ENCODE measurements at regions not wholly inside any gene's neighbourhood (a gene's known extent, or its start where the extent isn't known, plus 50 kb on each side); places are given as distances from the start of the nearest gene placed in this dataset.

DNA sequence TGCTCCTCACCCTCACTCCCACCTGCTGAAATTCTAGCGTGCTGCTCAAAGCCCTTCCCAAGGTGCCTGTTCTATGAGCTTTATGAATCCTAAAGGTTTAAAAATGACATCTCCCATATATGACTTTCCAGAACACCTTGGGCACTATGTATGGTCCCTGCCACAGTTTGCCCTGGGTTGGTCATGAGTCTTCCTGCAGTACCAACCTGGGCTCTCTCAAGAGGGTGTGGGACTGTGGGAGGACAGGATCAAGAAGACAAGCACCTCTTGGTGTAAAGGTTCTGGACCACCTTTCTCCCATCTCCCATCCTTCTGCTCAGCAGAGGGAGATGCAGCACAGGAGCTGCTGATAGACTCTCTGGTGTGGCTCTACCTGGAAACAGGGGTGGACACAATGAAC lies 134.1 kb downstream of the FCRL5 start:
- ATAC-seq (no peak), DNase-seq (no peak)
- in situ Hi-C loops (cut with MboI; ENCODE audit: low sequenced_read_pairs in 4 of 4) (no loop called here), intact Hi-C loops (cut with DNase I; ENCODE audit: low total_unique reads) (no loop called here)
- no peak overlapping the region for H3K27ac ChIP-seq
- H3K9me3 ChIP-seq = no peaks in the 10 kb centered on the region
- no peaks in the 10 kb centered on the region for H3K4me1 ChIP-seq
- no peaks in the 10 kb centered on the region for H3K27me3 ChIP-seq
- no peak overlapping the region for H3K4me3 ChIP-seq
- TF ChIP-seq, protein P1, sequence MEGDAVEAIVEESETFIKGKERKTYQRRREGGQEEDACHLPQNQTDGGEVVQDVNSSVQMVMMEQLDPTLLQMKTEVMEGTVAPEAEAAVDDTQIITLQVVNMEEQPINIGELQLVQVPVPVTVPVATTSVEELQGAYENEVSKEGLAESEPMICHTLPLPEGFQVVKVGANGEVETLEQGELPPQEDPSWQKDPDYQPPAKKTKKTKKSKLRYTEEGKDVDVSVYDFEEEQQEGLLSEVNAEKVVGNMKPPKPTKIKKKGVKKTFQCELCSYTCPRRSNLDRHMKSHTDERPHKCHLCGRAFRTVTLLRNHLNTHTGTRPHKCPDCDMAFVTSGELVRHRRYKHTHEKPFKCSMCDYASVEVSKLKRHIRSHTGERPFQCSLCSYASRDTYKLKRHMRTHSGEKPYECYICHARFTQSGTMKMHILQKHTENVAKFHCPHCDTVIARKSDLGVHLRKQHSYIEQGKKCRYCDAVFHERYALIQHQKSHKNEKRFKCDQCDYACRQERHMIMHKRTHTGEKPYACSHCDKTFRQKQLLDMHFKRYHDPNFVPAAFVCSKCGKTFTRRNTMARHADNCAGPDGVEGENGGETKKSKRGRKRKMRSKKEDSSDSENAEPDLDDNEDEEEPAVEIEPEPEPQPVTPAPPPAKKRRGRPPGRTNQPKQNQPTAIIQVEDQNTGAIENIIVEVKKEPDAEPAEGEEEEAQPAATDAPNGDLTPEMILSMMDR (IDR thresholded peaks at IDR 0.05 in 4 of 5, conservative IDR thresholded peaks at IDR 0.05 in 1 of 5) = no peak
- no peak for TF ChIP-seq POLR2A (IDR thresholded peaks at IDR 0.05)
- H3K36me3 ChIP-seq = no peaks in the 10 kb centered on the region

DNA sequence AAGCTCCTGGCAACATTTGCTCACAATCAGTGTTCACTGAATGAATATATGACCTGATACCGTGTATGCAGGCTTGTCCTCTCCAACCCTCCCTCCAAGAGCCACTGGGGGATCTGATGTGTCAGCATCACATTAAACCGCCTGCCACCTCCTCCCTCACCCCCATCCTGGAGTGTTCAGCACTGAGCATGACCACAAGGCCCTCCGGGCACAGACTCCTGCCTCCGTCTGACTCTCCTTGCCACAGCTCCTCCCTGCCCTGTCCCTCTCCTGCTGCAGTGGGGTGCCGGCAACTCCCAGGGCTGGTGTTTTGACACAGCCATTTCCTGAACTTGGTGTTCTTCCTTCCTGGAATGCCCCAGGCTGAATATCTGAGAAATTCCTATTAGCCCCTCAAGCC lies 136.7 kb downstream of the FCRL5 start:
- Histone ChIP-seq H3K9me3 (no peaks in the 10 kb centered on the region), H3K36me3 (no peaks in the 10 kb centered on the region), H3K4me3 (no peak overlapping the region), H3K27ac (no peak overlapping the region), H3K27me3 (no peaks in the 10 kb centered on the region), H3K4me1 (no peaks in the 10 kb centered on the region)
- intact Hi-C loops (cut with DNase I; ENCODE audit: low total_unique reads) (no loop called here), in situ Hi-C loops (cut with MboI; ENCODE audit: low sequenced_read_pairs in 4 of 4) (no loop called here)
- TF ChIP-seq, protein P1 (IDR thresholded peaks at IDR 0.05 in 4 of 5, conservative IDR thresholded peaks at IDR 0.05 in 1 of 5) = no peak
- no peak for TF ChIP-seq POLR2A (IDR thresholded peaks at IDR 0.05)
- ATAC-seq (no peak), DNase-seq (no peak)

- no peak for DNase-seq
- Histone ChIP-seq H3K4me1 (no peaks in the 10 kb centered on the region), H3K4me3 (no peak overlapping the region), H3K27me3 (no peaks in the 10 kb centered on the region), H3K27ac (no peak overlapping the region), H3K9me3 (no peaks in the 10 kb centered on the region), H3K36me3 (no peaks in the 10 kb centered on the region)
- TF ChIP-seq POLR2A (IDR thresholded peaks at IDR 0.05) = no peak
- TF ChIP-seq, protein P1 (IDR thresholded peaks at IDR 0.05 in 4 of 5, conservative IDR thresholded peaks at IDR 0.05 in 1 of 5) = no peak
- intact Hi-C loops (cut with DNase I; ENCODE audit: low total_unique reads) (no loop called here), in situ Hi-C loops (cut with MboI; ENCODE audit: low sequenced_read_pairs in 4 of 4) (no loop called here)
- ATAC-seq = no peak
These were observed 140.0 kb downstream of the FCRL5 start for GRCh38 chr1:157412308-157412707.

- TF ChIP-seq POLR2A (IDR thresholded peaks at IDR 0.05) = no peak
- TF ChIP-seq, protein P1 (IDR thresholded peaks at IDR 0.05 in 4 of 5, conservative IDR thresholded peaks at IDR 0.05 in 1 of 5) = no peak
- Histone ChIP-seq H3K27ac (no peak overlapping the region), H3K36me3 (no peaks in the 10 kb centered on the region), H3K4me3 (no peak overlapping the region), H3K9me3 (no peaks in the 10 kb centered on the region), H3K27me3 (no peaks in the 10 kb centered on the region), H3K4me1 (no peaks in the 10 kb centered on the region)
- intact Hi-C loops (cut with DNase I; ENCODE audit: low total_unique reads) (no loop called here), in situ Hi-C loops (cut with MboI; ENCODE audit: low sequenced_read_pairs in 4 of 4) (no loop called here)
- DNase-seq = no peak
- ATAC-seq = no peak
These were observed 140.5 kb downstream of the FCRL5 start for GRCh38 chr1:157411769-157412168.

GRCh38 chr1:157411064-157411463 lies 141.3 kb downstream of the FCRL5 start:
- H3K27me3 ChIP-seq = no peaks in the 10 kb centered on the region
- intact Hi-C loops (cut with DNase I; ENCODE audit: low total_unique reads) (no loop called here), in situ Hi-C loops (cut with MboI; ENCODE audit: low sequenced_read_pairs in 4 of 4) (no loop called here)
- ATAC-seq (no peak), DNase-seq (no peak)
- no peaks in the 10 kb centered on the region for H3K9me3 ChIP-seq
- H3K4me1 ChIP-seq = no peaks in the 10 kb centered on the region
- no peak overlapping the region for H3K27ac ChIP-seq
- TF ChIP-seq, protein P1 (IDR thresholded peaks at IDR 0.05 in 4 of 5, conservative IDR thresholded peaks at IDR 0.05 in 1 of 5) = no peak
- no peak for TF ChIP-seq POLR2A (IDR thresholded peaks at IDR 0.05)
- H3K4me3 ChIP-seq = no peak overlapping the region
- H3K36me3 ChIP-seq = no peaks in the 10 kb centered on the region

All from gastrocnemius medialis (tissue), 4 donors.